ENCODE measurements at regions not wholly inside any gene's neighbourhood (a gene's known extent, or its start where the extent isn't known, plus 50 kb on each side); places are given as distances from the start of the nearest gene placed in this dataset.
"Not testable (repeated sequence)": the region's sequence is repeated elsewhere in the genome, so short reads cannot be mapped to it uniquely, and the experiment has no call there.

DNA sequence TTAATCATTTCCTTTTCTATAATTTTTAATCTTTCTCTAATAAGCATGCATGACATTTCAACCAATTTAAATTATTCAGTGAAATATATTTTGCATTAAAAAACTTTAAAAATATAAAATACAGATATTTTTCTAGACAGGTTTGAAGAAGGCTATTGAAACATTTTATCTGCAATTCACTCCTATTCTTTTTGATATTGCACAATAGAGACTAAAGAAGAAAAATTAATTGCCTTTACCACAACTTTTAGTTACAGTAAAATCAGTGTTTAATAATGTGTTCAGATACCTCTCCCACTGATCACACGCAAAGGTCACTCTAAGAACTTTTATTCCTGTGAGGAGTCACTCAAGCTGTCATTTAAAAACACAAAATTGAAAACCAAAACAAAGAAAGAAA lies 1416.7 kb downstream of the FSCB start:
- no peak for DNase-seq (ENCODE audit: low read depth, low spot score)

DNA sequence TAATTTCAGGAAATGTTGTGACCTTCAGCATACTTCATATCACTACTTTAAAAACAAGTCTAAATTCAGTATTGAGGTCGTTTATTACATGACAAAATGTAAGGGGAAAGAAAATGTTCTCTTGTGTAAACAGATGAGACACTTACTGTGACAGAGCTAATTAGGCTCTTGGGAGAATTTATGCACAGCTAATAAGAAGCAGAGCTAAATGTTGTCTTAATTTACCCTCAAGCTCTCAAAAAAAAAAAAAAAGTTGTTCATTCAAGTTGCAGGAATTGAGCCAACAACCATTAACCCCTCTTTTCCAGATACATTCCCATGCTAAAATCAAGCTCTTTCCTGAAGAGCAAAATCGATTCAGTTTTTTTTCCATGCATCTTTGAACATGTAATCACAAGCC lies 1419.4 kb downstream of the FSCB start:
- no peak for DNase-seq (ENCODE audit: low read depth, low spot score)

DNA sequence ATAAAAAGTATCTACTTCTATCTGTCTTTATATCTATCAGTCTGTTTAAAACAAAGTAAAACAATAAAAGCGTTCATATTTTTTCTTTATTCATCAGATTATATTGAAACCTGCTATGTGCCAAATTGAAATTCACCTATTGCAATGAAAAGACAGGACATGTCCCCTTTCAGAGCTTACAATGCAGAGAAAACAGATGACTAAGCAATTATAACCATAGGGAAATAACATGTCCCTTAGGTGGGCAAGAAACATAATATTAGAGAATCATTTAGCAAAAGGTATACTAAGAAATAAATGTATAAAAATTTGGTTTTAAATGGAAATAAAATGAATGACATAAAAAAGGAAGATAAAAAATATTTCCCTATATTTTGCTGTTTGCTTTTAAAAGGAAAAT lies 1421.3 kb downstream of the FSCB start:
- no peak for DNase-seq (ENCODE audit: low read depth, low spot score)

DNA sequence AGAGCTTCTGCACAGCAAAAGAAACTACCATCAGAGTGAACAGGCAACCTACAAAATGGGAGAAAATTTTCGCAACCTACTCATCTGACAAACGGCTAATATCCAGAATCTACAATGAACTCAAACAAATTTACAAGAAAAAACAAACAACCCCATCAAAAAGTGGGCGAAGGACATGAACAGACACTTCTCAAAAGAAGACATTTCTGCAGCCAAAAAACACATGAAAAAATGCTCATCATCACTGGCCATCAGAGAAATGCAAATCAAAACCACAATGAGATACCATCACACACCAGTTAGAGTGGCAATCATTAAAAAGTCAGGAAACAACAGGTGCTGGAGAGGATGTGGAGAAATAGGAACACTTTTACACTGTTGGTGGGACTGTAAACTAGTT lies 1439.7 kb downstream of the FSCB start:
- DNase-seq (ENCODE audit: low read depth, low spot score), result not testable (repeated sequence)

DNA sequence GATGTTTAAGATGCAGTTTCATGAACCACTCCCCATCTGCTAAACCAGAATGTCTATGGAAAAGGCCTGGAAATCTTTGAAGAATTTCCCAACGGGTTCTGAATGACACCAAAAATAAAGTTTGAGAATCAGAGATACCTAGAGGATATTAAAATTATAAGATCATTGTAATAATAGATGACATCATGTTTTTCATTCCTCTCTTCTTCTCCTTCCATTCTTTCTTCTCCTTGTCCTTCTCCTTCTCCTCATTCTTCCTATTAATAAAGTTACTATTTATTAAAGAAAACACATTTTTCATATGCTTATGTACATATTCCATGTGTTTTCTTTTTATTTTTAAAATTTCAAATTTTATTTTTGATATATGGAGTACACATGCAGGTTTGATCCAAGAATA lies 1449.4 kb downstream of the LRFN5 start:
- DNase-seq (ENCODE audit: low read depth, low spot score), result no peak

DNA sequence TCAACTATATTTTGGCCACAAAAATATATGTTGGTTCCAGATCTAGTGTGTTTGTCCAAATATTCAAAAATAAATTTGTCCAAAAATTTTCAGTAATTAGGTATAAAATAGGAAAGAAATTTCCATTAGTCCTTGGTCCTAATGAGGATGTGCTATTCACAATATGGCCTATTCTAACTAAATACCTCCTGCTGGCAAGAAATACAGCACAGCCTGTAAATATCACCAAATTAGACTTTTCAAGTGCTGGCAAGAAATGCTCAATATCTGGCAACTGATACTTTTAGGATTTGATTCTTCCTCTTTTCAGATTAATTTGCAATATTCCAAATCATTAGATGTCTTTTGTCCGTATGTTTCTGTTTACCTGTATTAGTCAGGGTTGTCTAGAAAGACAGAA lies 1446.2 kb downstream of the LRFN5 start:
- DNase-seq (ENCODE audit: low read depth, low spot score), result no peak

DNA sequence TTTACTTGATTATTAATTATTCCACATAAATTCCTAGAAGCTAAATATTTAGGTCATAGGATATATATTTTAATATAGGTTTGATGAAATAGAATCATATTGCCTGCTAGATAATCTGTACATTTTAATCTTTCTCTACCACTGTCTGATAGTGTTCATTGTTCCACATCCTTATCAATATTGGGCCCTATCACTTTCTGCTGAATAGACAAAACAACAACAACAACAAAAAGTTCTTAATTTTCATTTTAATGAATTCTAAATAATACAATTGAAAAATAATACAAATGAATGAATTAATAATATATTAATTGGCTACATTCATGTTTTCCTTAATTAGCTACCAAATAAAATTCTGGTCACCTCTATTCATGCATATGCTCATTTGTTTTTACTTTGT lies 1437.2 kb downstream of the LRFN5 start:
- no peak for DNase-seq (ENCODE audit: low read depth, low spot score)

DNA sequence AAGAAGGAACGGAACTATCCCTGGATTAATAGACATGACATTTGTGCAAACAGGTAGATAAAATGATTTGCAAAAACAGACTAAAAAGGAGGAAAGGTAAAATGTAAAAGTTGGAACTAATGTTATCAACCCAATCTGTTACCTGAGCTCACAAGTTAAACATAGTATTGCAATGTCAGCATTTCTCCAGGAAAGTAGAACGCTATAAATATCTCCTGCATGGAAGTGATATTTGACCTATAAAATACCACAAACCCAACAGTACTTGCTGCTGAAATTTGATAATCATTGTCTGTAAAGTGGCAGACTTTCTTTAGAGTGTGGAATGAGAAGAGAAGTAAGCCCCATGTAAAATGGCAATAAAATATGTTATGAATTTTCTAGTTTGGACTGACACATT lies 1435.7 kb downstream of the LRFN5 start:
- DNase-seq (ENCODE audit: low read depth, low spot score), result no peak

DNA sequence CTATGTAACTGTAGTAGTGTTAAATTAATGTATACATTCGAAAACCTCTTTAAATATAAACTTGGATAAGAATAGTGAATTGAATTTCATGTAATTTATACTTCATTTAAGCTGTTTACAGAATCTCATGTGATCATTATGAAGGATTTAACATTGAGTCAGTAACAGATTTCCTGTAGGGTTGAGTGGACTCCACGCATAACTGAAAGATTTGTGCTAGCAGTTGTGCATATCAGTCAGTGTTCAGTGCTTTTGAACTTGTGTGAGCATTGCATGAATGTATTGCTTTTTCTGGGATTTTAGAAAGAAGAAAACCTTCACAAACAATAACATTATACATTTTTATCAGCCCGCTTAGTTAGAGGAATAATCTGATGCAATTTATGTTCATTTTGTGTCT lies 1435.3 kb downstream of the LRFN5 start:
- DNase-seq (ENCODE audit: low read depth, low spot score), result no peak

DNA sequence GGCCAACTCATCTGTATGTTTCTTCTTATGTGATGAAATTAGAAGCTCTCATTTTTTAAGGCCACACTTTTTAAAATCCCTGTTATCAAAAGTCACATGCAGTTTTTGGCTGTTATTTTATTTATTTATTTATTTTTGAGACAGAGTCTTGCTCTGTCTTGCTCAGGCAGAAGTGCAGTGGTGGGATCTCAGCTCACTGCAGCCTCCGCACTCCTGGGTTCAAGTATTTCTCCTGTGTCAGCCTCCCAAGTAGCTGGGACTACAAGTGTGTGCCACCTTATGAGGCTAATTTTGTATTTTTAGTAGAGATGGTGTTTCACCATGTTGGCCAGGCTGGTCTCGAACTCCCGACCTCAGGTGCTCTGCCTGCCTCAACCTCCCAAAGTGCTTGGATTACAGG lies 1434.5 kb downstream of the LRFN5 start:
- no peak for DNase-seq (ENCODE audit: low read depth, low spot score)

DNA sequence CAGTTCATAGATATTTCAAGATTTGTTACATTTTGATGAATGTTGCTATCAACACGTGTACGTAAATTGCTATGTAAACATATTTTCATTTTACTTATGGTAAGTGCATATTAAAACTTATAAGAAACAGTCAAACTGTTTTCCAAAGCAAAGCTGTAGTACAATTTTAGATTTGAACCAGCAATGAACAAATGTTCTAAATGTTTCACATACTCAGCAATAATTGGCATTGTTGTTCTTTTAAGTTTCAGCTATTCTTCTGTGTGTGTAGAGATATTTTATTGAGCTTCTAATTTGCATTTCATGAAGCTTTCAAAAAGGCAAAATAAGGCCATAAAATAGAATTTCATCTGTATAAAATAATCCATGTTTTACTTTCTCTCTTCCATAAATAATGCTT lies 1433.2 kb downstream of the LRFN5 start:
- DNase-seq (ENCODE audit: low read depth, low spot score), result no peak

DNA sequence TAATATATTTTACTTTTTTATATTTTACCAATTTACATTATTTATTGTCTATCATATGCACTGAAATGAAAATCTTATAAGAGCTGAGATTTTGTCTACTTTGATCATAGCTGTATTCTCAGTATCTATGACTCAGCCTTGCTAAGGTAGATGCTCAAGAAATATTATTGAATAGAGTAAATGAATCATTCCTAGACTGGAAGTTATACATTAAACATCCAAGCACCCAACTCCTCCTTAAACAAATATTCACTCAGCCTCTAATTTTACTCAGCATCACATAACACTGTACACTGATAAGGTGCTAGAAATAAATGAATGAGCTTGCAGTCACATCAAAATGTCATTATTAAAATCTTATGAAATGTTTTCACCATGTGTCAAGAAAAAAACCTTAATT lies 1424.9 kb downstream of the LRFN5 start:
- no peak for DNase-seq (ENCODE audit: low read depth, low spot score)

DNA sequence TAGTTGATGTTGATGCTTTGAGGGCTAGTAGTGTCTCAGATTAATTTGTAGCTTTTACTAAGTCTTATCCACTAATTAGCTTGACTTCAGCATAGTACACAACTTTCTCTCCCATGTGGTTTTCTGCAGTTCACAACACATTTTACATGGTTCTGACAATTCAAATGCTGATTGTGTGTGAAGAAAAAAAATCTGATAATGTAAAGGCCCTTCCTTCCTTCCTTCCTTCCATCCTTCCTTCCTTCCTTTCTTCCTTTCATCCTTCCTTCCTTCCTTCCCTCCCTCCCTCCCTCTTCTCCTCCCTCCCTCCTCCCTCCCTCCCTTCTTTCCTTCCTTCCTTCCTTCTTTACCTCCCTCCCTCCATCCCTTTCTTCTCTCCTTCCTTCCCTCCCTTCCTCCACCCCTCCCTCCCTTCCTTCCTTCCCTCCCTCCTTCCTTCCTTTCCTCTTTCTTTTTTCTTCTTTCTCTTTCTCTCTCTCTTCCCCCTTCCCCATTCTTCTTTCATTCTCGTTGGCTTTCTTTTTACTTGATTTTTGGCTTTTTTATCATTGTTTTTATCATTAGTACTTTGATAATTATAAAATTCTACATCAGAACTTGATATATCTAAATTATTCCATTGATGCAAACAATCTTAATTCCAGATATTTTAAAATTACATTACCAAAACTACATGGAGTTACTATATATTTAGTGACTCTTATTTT lies 1415.6 kb downstream of the LRFN5 start:
- no peak for DNase-seq (ENCODE audit: low read depth, low spot score)

DNA sequence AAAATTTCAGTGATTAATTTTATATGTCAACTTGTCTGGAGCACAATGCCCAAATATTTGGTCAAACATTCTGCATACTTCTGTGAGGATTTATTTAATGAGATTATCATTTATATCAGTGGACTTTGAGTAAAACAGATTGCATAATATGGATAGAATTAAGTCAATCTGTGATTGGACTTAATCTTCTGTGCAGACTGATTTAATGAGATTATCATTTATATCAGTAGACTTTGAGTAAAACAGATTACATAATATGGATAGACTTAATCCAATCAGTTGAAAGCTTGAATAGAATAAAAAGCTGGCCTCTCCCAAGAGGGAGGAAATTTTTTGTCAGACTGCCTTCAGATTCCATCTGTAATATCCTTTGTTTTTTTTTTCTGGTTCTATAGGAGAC lies 1413.2 kb downstream of the LRFN5 start:
- no peak for DNase-seq (ENCODE audit: low read depth, low spot score)

DNA sequence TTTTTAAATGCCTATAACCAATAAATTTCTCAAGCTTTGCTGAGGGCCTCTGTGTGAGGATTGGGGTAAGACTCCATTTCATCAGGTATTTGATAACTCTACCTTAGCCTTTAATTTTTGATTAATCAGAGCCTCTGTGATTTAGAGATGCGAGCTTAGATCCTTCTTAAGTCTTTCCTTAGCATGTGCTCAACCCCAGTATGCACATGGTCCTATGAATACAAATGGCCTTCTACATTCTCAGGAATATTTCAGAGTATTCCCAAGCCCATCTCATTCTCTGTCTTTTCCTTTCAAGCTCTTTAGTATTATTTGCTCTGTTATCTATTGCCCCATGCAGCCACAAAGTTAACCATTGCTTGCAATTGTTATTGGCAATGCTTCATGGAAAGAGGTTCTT lies 1407.7 kb downstream of the LRFN5 start:
- no peak for DNase-seq (ENCODE audit: low read depth, low spot score)

DNA sequence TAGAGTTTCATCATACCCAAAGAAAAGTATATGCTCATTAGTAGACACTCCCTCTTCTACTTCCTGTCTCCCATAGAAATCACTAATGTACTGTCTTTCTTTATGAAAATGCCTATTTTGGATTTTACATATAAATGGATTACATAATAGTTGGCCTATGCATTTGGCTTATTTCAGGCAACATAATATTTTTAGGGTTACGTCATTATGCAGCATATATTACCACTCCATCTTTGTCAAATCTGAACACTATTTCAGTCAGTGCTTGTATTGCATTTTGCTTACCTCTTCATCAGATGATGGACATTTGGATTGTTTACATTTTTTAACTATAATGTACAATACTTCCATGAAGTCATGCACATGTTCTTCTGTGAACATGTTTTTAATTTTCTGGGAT lies 1406.1 kb downstream of the LRFN5 start:
- no peak for DNase-seq (ENCODE audit: low read depth, low spot score)

DNA sequence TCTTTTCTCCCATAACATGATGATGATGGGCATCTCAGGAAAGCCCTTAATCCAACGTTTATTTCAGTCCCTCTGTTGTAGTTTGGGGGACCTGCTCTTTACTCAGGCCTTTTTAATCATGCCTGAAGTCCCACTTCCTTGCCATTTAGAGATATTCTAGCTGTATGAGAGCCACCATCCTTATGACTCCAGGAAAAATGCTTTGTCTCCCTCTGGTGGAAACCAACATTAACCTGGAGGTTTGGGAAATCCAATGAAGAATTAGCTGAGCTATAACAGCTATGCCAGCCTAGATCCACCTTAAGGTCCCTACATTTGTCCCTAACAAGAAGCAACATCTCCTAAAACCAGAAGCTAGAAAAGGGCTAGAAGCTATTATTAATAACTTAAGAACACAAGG lies 1399.1 kb downstream of the LRFN5 start:
- DNase-seq (ENCODE audit: low read depth, low spot score), result no peak

DNA sequence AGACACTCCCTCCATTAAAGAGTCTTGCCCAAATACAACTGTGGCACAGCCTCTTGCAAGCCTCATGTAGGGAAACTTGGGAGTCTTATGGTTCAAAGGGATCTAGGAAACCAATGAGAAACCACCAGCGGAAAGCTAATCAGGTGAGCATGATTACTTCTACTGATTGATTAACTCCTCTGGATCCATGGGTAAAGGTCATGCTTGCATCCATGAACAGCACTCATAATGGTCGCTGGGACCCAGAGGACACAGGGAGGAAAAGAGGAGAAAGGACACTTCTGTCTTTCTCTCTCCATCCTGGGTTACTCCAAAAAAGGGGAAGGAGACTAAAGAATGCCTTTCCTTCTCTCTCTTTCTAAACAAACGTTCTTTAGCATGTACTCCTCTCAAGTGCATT lies 1397.2 kb downstream of the LRFN5 start:
- DNase-seq (ENCODE audit: low read depth, low spot score), result no peak

DNA sequence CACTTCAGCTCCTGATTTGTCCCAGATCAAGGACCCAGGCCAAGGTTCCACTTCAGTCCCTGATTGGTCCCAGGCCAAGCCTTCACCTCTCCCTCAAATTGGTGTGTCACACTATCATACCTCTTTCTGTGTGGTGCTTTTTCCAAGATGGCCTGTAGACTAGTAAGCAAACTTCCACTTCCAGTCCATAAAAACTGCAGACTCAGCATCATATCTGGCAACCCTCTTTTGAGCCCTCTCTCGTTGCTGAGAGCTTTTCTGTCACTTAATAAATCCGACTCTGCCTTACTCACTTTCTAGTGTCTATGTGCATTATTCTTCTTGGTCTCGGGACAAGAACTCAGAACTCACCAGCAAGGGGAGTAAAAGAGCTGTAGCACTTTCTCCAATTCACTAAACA lies 1395.1 kb downstream of the LRFN5 start:
- no peak for DNase-seq (ENCODE audit: low read depth, low spot score)

DNA sequence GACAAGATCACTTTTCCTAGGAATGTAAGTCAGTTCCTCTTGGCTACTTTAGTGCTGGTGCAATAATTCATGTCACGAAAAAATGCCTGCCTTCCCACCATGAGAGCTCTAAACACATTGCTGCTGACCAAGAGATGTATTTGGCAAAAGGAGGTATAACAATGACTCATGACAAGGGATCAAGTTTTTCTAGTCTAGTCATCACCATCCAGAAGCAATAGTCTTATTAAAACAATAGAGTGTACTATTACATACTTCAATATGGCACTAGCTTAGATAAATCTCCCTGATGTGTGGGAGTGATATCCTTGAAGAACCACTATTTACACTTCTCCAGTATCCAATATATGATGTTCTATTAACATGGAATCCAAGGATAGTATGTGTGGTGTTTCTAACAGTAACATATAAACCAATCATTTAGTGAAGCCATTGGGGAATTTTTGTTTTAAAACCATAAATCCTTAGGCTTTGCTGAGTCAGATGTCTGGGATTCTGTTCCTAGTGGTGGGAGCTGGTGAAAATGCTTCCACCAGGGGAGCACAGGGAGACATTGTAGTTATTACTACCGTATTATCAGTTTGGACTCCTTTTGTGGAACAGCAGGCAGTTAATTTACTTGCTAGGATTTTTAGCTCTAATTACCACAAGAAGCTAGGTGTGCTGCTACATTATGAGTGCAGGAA lies 1387.5 kb downstream of the LRFN5 start:
- DNase-seq (ENCODE audit: low read depth, low spot score), result no peak

DNA sequence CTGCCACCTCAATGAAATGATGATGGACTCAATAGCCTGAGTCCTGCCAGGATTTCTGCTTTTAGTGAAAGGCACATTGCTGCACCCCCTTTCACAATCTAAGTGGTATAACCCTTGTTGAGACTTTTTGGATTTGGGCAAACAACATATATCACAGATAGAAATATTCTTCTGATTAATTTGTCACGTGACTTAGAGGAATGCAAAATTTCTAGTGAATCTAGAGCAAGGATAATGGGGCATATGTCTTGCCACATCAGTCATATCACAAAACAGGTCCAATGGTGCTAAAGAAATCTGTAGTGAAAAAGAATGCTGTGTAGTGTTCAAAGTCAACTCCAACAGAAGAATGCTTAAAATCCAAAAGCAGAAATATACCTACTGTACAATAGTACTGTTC lies 1386.3 kb downstream of the LRFN5 start:
- DNase-seq (ENCODE audit: low read depth, low spot score), result no peak

DNA sequence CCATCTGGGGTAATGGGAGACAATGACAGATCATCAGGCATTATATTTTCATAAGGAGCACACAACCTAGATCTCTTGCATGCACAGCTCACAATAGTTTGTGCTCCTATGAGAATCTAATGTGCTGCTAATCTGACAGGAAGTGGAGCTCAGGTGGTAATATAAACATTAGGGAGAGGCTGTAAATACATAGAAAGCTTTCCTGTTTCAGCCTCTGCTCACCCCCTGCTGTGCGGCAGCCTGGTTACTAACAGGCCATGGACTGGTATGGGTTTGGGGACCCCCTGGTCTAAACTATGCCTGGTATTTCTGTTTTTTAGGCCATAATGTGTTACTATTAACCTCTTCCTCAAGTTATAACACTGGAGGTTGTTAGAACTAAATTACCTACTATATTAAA lies 1373.7 kb downstream of the LRFN5 start:
- no peak for DNase-seq (ENCODE audit: low read depth, low spot score)

DNA sequence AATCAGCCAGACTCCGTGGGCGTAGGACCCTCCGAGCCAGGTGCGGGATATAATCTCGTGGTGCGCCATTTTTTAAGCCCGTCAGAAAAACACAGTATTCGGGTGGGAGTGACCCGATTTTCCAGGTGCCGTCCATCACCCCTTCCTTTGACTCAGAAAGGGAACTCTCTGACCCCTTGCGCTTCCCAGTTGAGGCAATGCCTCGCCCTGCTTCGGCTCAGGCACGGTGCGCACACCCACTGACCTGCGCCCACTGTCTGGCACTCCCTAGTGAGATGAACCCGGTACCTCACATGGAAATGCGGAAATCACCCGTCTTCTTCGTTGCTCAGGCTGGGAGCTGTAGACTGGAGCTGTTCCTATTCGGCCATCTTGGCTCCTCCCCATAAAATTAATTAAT lies 1366.5 kb downstream of the LRFN5 start:
- DNase-seq (ENCODE audit: low read depth, low spot score), result not testable (repeated sequence)

DNA sequence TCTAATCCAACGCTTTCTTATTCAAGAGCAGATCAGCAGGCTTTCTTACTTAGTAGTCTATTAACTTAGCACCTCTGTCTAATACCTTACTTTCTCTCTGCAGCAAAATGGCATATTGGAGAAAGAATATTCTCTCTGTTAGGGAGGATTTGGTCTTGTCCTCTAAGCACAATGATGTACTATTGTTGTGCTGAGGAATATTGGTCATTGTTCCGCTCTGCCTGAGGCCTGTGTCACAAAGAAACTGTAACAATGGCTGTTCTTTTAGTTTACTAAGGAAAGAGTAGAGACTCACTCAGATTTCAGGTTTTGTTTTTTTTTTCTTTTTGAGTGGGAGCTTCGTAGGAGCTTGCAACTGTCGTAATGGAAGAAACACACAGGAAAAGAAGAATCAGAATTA lies 1358.8 kb downstream of the LRFN5 start:
- no peak for DNase-seq (ENCODE audit: low read depth, low spot score)
